Neural progenitor cell (in vitro differentiated cells): ENCODE measurements at regions not wholly inside any gene's neighbourhood (a gene's known extent, or its start where the extent isn't known, plus 50 kb on each side); places are given as distances from the start of the nearest gene placed in this dataset.

Source experiments
- EZH2 ChIP-seq: fragments of 200-600 bp; sonication (generic); IDR thresholded peaks from 2 replicates; pipeline ENCODE4 v1.6.1; 2017; ENCODE audit warnings: antibody characterized with exemption, mild to moderate bottlenecking, moderate library complexity
- TF ChIP-seq, protein P1 (sequence below): fragments of 200-600 bp; sonication (generic); IDR thresholded peaks from 2 replicates; pipeline ENCODE4 v1.5.1; 2017; ENCODE audit warnings: antibody characterized with exemption, mild to moderate bottlenecking

DNA sequence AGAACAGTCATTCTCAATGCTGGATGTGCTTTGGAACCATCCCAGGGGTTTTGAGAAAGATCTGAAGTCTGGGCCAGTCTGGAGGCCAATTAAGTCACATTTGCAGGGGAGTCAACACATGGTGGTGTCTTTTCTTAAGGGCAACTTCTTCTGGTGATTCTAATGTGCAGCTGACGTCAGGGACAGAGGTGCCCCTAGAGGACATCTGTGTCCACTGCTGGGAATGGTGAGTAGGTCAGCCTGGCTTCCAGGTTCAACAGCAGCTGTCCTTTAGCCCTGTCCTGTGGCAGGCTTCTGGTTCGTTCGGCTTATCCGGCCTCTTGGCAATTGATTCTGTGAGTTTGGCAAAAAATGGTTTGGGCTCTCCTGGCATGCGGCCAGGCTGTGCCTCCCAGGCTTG is 269.7 kb upstream of the HABP2 start:
- TF ChIP-seq, protein P1, sequence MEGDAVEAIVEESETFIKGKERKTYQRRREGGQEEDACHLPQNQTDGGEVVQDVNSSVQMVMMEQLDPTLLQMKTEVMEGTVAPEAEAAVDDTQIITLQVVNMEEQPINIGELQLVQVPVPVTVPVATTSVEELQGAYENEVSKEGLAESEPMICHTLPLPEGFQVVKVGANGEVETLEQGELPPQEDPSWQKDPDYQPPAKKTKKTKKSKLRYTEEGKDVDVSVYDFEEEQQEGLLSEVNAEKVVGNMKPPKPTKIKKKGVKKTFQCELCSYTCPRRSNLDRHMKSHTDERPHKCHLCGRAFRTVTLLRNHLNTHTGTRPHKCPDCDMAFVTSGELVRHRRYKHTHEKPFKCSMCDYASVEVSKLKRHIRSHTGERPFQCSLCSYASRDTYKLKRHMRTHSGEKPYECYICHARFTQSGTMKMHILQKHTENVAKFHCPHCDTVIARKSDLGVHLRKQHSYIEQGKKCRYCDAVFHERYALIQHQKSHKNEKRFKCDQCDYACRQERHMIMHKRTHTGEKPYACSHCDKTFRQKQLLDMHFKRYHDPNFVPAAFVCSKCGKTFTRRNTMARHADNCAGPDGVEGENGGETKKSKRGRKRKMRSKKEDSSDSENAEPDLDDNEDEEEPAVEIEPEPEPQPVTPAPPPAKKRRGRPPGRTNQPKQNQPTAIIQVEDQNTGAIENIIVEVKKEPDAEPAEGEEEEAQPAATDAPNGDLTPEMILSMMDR: peak; percentile 32
- TF ChIP-seq EZH2: no peak
